Ovary (tissue), 3 donors: ENCODE measurements at regions not wholly inside any gene's neighbourhood (a gene's known extent, or its start where the extent isn't known, plus 50 kb on each side); places are given as distances from the start of the nearest gene placed in this dataset.

Experiments used
- EP300 ChIP-seq: sonication (generic); formaldehyde crosslinking; IDR thresholded peaks from one replicate; pipeline ENCODE4 v1.6.1; 2017; ENCODE audit warnings: antibody characterized with exemption
- POLR2A ChIP-seq: fragments of 450-650 bp; IDR thresholded peaks from one replicate; pipeline ENCODE4 v1.6.1; 2017; ENCODE audit warnings: antibody characterized with exemption, mild to moderate bottlenecking, moderate library complexity
- TF ChIP-seq, protein P1 (sequence below), 3 donors: fragments of 450-650 bp in 2 of 3; fragments of 200-600 bp in 1 of 3; IDR thresholded peaks; one replicate each; pipeline versions ENCODE4 v1.5.1 to v1.8.0; 2016 to 2022; ENCODE audit warnings: antibody characterized with exemption in 3 of 3, mild to moderate bottlenecking in 1 of 3
- donor health status: DM: no; HTN: no; CAD: no.

DNA sequence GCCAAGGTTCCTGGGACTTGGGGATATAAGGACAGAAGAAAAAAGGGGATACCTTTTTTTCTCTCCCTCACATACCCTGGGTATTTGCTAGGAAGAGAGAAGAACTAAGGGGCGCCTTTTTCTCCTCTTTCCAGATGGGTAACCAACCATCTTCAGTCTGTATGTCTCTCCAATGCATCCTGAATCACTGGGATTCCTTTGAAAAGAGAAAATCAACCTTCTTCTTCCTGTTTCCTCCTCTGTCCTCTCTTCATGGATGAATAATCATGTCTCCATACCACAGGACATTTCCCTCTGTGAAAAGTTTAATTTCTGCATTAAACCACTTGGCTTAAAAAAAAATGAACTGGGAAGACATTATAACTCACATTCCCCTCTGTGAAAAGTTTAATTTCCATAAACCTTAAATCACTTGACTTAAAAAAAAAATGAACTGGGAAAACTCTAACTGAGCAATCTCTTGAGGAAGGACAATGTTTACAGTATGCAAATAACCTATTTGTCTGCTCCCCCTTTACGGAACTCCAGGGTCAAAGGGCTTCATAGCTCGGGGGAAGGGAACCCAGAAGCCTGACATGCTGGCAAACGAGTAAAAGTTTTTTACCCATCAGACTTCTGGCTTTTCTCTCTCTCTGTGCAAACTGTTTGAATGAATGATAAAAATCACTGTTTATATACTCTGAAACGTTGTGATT, 56.7 kb upstream of the FAM98A start:
- TF ChIP-seq, protein P1, sequence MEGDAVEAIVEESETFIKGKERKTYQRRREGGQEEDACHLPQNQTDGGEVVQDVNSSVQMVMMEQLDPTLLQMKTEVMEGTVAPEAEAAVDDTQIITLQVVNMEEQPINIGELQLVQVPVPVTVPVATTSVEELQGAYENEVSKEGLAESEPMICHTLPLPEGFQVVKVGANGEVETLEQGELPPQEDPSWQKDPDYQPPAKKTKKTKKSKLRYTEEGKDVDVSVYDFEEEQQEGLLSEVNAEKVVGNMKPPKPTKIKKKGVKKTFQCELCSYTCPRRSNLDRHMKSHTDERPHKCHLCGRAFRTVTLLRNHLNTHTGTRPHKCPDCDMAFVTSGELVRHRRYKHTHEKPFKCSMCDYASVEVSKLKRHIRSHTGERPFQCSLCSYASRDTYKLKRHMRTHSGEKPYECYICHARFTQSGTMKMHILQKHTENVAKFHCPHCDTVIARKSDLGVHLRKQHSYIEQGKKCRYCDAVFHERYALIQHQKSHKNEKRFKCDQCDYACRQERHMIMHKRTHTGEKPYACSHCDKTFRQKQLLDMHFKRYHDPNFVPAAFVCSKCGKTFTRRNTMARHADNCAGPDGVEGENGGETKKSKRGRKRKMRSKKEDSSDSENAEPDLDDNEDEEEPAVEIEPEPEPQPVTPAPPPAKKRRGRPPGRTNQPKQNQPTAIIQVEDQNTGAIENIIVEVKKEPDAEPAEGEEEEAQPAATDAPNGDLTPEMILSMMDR (IDR thresholded peaks at IDR 0.05): no peak
- TF ChIP-seq POLR2A (no peak), EP300 (no peak)
